B cell (primary cell): ENCODE measurements at regions not wholly inside any gene's neighbourhood (a gene's known extent, or its start where the extent isn't known, plus 50 kb on each side); places are given as distances from the start of the nearest gene placed in this dataset.
"Not testable (repeated sequence)": the region's sequence is repeated elsewhere in the genome, so short reads cannot be mapped to it uniquely, and the experiment has no call there.

Source experiments
- ATAC-seq: fragments of 200-7000 bp; cut with Tn5 transposase; one replicate; pipeline ENCODE4 v1.10.0; 2021; ENCODE audit warnings: low read depth, mild to moderate bottlenecking, moderate number of reproducible peaks, moderate library complexity
- CTCF ChIA-PET: fragments of 350-600 bp; sonication (Branson Sonifier 250); formaldehyde crosslinking; loops from one replicate; lab custom pipeline; 2021; ENCODE audit warnings: antibody characterized with exemption, inconsistent platforms; lab: Charles Lee
- POLR2A ChIA-PET: fragments of 350-600 bp; sonication (Branson Sonifier 250); formaldehyde crosslinking; loops from one replicate; lab custom pipeline; 2021; ENCODE audit warnings: antibody characterized with exemption; lab: Charles Lee
- DNase-seq: peaks from one replicate; pipeline ENCODE4 v3.0.0; 2013
- H2AFZ ChIP-seq: 2 replicates; pipeline ENCODE4 v1.6.1; 2012; ENCODE audit warnings: mild to moderate bottlenecking, low read depth, low read length; ENCODE audit not compliant: insufficient read depth, poor library complexity, severe bottlenecking
- H3K27ac ChIP-seq, 2 donors: 1 replicate in 1 of 2; 2 replicates in 1 of 2; pipeline ENCODE4 v1.5.1; 2012 to 2013; ENCODE audit warnings: low read length in 2 of 2, mild to moderate bottlenecking in 2 of 2, moderate library complexity in 1 of 2
- H3K27me3 ChIP-seq, 4 experiments: fragments of 200-600 bp in 1 of 4; sonication (generic) in 1 of 4; replicated peaks in 1 of 4; 1 replicate in 2 of 4; 2 replicates in 2 of 4; pipeline versions ENCODE4 v1.6.1 to v1.7.0; 2013 to 2016; ENCODE audit warnings: low read length in 3 of 4, mild to moderate bottlenecking in 2 of 4, mixed read lengths in 1 of 4, moderate library complexity in 1 of 4; ENCODE audit not compliant: insufficient read depth in 4 of 4, control insufficient read depth in 3 of 4; ENCODE audit errors: control extremely low read depth in 1 of 4
- H3K36me3 ChIP-seq, 2 experiments: replicated peaks in 1 of 2; 1 replicate in 1 of 2; 2 replicates in 1 of 2; pipeline versions ENCODE4 v1.6.1 to v1.7.1; 2013; ENCODE audit warnings: low read length in 1 of 2; ENCODE audit not compliant: insufficient read depth in 2 of 2, control insufficient read depth in 1 of 2; ENCODE audit errors: control extremely low read depth in 1 of 2, extremely low read depth in 1 of 2
- H3K4me1 ChIP-seq, 2 donors: fragments of 200-600 bp in 1 of 2; sonication (generic) in 1 of 2; 1 replicate in 1 of 2; 2 replicates in 1 of 2; pipeline versions ENCODE4 v1.5.1 to v1.6.1; 2013 to 2017; ENCODE audit warnings: low read length in 2 of 2; ENCODE audit not compliant: control insufficient read depth in 2 of 2, insufficient read depth in 2 of 2
- H3K4me2 ChIP-seq: replicated peaks from 2 replicates; pipeline ENCODE3; 2012; ENCODE audit warnings: mild to moderate bottlenecking, low read depth, low read length; ENCODE audit not compliant: poor library complexity, severe bottlenecking
- H3K4me3 ChIP-seq, 5 experiments: fragments of 200-600 bp in 1 of 5; sonication (generic) in 1 of 5; 1 replicate in 3 of 5; 2 replicates in 2 of 5; pipeline versions ENCODE4 v1.5.1 to v1.7.0; 2011 to 2016; ENCODE audit warnings: low read length in 4 of 5, mild to moderate bottlenecking in 4 of 5, low read depth in 2 of 5, control low read depth in 1 of 5, moderate library complexity in 1 of 5; ENCODE audit not compliant: insufficient read depth in 1 of 5; ENCODE audit errors: control extremely low read depth in 1 of 5, extremely low read depth in 1 of 5
- H3K79me2 ChIP-seq: fragments of 200-600 bp; sonication (generic); one replicate; pipeline ENCODE4 v1.6.0; 2016; ENCODE audit warnings: low read length; ENCODE audit not compliant: control insufficient read depth, insufficient read depth
- H3K9ac ChIP-seq: fragments of 200-600 bp; sonication (generic); 2 replicates; pipeline ENCODE4 v1.6.1; 2017; ENCODE audit warnings: mild to moderate bottlenecking, low read length, moderate library complexity
- H3K9me3 ChIP-seq, 3 donors: one replicate each; pipeline versions ENCODE4 v1.6.1 to v1.7.1; 2013; ENCODE audit warnings: low read length in 2 of 3; ENCODE audit not compliant: control insufficient read depth in 2 of 3, insufficient read depth in 1 of 3; ENCODE audit errors: control extremely low read depth in 1 of 3
- H4K20me1 ChIP-seq: 2 replicates; pipeline ENCODE4 v1.6.0; 2012; ENCODE audit warnings: mild to moderate bottlenecking, low read length; ENCODE audit not compliant: insufficient read depth, control insufficient read depth, poor library complexity, severe bottlenecking
- H3K27ac Mint-ChIP-seq: one replicate; pipeline ENCODE4 v1.8.0; 2021; ENCODE audit warnings: mixed read lengths
- H3K27me3 Mint-ChIP-seq: one replicate; pipeline ENCODE4 v1.8.0; 2021; ENCODE audit warnings: mixed read lengths
- H3K4me1 Mint-ChIP-seq: one replicate; pipeline ENCODE4 v1.8.0; 2021; ENCODE audit warnings: mixed read lengths
- H3K4me3 Mint-ChIP-seq: one replicate; pipeline ENCODE4 v1.8.0; 2021; ENCODE audit warnings: mixed read lengths
- H3K9me3 Mint-ChIP-seq: one replicate; pipeline ENCODE4 v1.8.0; 2022; ENCODE audit warnings: mixed read lengths; ENCODE audit not compliant: insufficient read depth
- EZH2 ChIP-seq: IDR thresholded peaks from 2 replicates; pipeline ENCODE4 v1.6.1; 2012; ENCODE audit warnings: borderline replicate concordance, low read depth, mild to moderate bottlenecking, moderate library complexity, low read length; ENCODE audit not compliant: insufficient read depth, poor library complexity, severe bottlenecking
- WGBS: methylation state at CpG from one replicate; pipeline ENCODE4 v1.1.5; 2013; ENCODE audit warnings: missing lambda C conversion rate; ENCODE audit not compliant: insufficient coverage; 5-methylcytosine and 5-hydroxymethylcytosine counted together
- intact Hi-C: fragments of 100-400 bp; cut with micrococcal nuclease; formaldehyde crosslinking; loops from one replicate; pipeline ENCODE4 v1.10.0; 2022
- TF ChIP-seq, protein P1 (sequence below): fragments of 200-600 bp; IDR thresholded peaks from one replicate; pipeline ENCODE4 v1.8.0; 2022; ENCODE audit warnings: antibody characterized with exemption, mild to moderate bottlenecking

GRCh38 chr22:44566911-44567310 is 68.9 kb upstream of the RTL6 start:
- H3K36me3 ChIP-seq: no peaks in the 10 kb centered on the region
- WGBS: 87% methylated on average over 17 of the region's 17 CpGs
- Mint-ChIP-seq H3K27ac (no peak overlapping the region), H3K27me3 (peaks cover 19% of the 10 kb centered on the region), H3K9me3 (no peaks in the 10 kb centered on the region), H3K4me3 (no peak overlapping the region), H3K4me1 (no peaks in the 10 kb centered on the region)
- H3K27me3 ChIP-seq: no peaks in the 10 kb centered on the region
- ATAC-seq (no peak), DNase-seq (no peak)
- no peaks in the 10 kb centered on the region for H3K79me2 ChIP-seq
- intact Hi-C loops: no loop called here
- no peak overlapping the region for H3K27ac ChIP-seq
- H2AFZ ChIP-seq: no peak overlapping the region
- H4K20me1 ChIP-seq: no peaks in the 10 kb centered on the region
- H3K9ac ChIP-seq: no peak overlapping the region
- H3K4me1 ChIP-seq: no peaks in the 10 kb centered on the region
- H3K9me3 ChIP-seq: peaks cover 0 to 10% (median 3%) of the 10 kb centered on the region in 3 donors
- H3K4me2 ChIP-seq: no peak overlapping the region
- no peak overlapping the region for H3K4me3 ChIP-seq
- TF ChIP-seq, protein P1, sequence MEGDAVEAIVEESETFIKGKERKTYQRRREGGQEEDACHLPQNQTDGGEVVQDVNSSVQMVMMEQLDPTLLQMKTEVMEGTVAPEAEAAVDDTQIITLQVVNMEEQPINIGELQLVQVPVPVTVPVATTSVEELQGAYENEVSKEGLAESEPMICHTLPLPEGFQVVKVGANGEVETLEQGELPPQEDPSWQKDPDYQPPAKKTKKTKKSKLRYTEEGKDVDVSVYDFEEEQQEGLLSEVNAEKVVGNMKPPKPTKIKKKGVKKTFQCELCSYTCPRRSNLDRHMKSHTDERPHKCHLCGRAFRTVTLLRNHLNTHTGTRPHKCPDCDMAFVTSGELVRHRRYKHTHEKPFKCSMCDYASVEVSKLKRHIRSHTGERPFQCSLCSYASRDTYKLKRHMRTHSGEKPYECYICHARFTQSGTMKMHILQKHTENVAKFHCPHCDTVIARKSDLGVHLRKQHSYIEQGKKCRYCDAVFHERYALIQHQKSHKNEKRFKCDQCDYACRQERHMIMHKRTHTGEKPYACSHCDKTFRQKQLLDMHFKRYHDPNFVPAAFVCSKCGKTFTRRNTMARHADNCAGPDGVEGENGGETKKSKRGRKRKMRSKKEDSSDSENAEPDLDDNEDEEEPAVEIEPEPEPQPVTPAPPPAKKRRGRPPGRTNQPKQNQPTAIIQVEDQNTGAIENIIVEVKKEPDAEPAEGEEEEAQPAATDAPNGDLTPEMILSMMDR: no peak
- TF ChIP-seq EZH2: no peak
- CTCF ChIA-PET: interaction anchor here (0.9 to 3.1 kb wide), 7 partner anchors 12 to 577 kb away, joined by 3 to 33 read pairs (median 3); no protein-coding TSS in a partner anchor
- POLR2A ChIA-PET: no interaction called here

GRCh38 chr22:44562651-44563050 is 64.6 kb upstream of the RTL6 start:
- H3K4me3 Mint-ChIP-seq, intact Hi-C loops, CTCF ChIA-PET: not testable (repeated sequence)

More at GRCh38 chr22:44562651-44563050, 64.6 kb upstream of the RTL6 start:
- H3K9me3 Mint-ChIP-seq, H3K27ac ChIP-seq, H2AFZ ChIP-seq, H3K9me3 ChIP-seq, H3K4me3 ChIP-seq, H3K36me3 ChIP-seq, H4K20me1 ChIP-seq, H3K4me1 ChIP-seq, ATAC-seq, POLR2A ChIA-PET, H3K79me2 ChIP-seq, H3K27me3 ChIP-seq, H3K4me1 Mint-ChIP-seq, H3K9ac ChIP-seq, DNase-seq, H3K27ac Mint-ChIP-seq, H3K4me2 ChIP-seq: not testable (repeated sequence)
- peaks cover 19% of the 10 kb centered on the region for H3K27me3 Mint-ChIP-seq
- WGBS: 94% methylated on average over 3 of the region's 7 CpGs
